HFFc6 (cell line): ENCODE measurements at regions not wholly inside any gene's neighbourhood (a gene's known extent, or its start where the extent isn't known, plus 50 kb on each side); places are given as distances from the start of the nearest gene placed in this dataset.

ENCODE experiments used
- DNase-seq: peaks from one replicate; pipeline ENCODE4 v3.0.0-alpha.2; 2018
- H3K27ac Mint-ChIP-seq: 2 replicates; pipeline ENCODE4 v1.8.0; 2020; ENCODE audit warnings: mild to moderate bottlenecking, mixed read lengths
- H3K27me3 Mint-ChIP-seq: 2 replicates; pipeline ENCODE4 v1.8.0; 2021; ENCODE audit warnings: mild to moderate bottlenecking, moderate library complexity, mixed read lengths; ENCODE audit not compliant: insufficient read depth
- H3K36me3 Mint-ChIP-seq: 2 replicates; pipeline ENCODE4 v1.8.0; 2021; ENCODE audit warnings: low read depth, mixed read lengths
- H3K4me1 Mint-ChIP-seq: 2 replicates; pipeline ENCODE4 v1.8.0; 2020; ENCODE audit warnings: low read depth, mixed read lengths
- H3K4me3 Mint-ChIP-seq: 2 replicates; pipeline ENCODE4 v1.8.0; 2020; ENCODE audit warnings: mild to moderate bottlenecking, moderate library complexity, mixed read lengths
- H3K9me3 Mint-ChIP-seq: 2 replicates; pipeline ENCODE4 v1.8.0; 2020; ENCODE audit warnings: mild to moderate bottlenecking, mixed read lengths
- TF ChIP-seq, protein P1 (sequence below): fragments of 200-600 bp; sonication (generic); IDR thresholded peaks from 2 replicates; pipeline ENCODE4 v1.5.0; 2021; ENCODE audit warnings: antibody characterized with exemption, mild to moderate bottlenecking

DNA sequence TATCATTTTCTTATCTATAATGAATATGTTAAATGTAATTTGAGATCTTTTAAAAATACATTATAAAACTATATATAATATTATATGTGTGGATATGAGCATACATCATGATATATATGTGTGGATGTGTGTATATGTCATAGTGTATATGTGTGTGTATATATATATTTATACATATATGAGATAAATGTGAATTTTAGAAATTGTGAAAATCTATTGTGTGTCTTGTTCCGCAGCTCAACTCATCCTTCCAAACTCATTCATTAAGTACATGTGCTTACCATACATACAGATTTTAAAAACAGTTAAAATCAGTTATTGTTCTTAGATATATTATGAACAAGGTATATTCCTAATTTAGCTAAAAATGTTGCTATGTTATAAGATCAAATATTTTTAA lies 435.2 kb upstream of the MIR17HG start:
- H3K27ac Mint-ChIP-seq, result no peak overlapping the region
- DNase-seq, result no peak
- H3K27me3 Mint-ChIP-seq, result no peaks in the 10 kb centered on the region; the same call in 1 of the 2 replicates
- no peaks in the 10 kb centered on the region for H3K4me1 Mint-ChIP-seq
- TF ChIP-seq, protein P1, sequence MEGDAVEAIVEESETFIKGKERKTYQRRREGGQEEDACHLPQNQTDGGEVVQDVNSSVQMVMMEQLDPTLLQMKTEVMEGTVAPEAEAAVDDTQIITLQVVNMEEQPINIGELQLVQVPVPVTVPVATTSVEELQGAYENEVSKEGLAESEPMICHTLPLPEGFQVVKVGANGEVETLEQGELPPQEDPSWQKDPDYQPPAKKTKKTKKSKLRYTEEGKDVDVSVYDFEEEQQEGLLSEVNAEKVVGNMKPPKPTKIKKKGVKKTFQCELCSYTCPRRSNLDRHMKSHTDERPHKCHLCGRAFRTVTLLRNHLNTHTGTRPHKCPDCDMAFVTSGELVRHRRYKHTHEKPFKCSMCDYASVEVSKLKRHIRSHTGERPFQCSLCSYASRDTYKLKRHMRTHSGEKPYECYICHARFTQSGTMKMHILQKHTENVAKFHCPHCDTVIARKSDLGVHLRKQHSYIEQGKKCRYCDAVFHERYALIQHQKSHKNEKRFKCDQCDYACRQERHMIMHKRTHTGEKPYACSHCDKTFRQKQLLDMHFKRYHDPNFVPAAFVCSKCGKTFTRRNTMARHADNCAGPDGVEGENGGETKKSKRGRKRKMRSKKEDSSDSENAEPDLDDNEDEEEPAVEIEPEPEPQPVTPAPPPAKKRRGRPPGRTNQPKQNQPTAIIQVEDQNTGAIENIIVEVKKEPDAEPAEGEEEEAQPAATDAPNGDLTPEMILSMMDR, result no peak
- no peak overlapping the region for H3K4me3 Mint-ChIP-seq
- no peaks in the 10 kb centered on the region; the same call in 1 of the 2 replicates for H3K9me3 Mint-ChIP-seq
- H3K36me3 Mint-ChIP-seq, result no peaks in the 10 kb centered on the region

DNA sequence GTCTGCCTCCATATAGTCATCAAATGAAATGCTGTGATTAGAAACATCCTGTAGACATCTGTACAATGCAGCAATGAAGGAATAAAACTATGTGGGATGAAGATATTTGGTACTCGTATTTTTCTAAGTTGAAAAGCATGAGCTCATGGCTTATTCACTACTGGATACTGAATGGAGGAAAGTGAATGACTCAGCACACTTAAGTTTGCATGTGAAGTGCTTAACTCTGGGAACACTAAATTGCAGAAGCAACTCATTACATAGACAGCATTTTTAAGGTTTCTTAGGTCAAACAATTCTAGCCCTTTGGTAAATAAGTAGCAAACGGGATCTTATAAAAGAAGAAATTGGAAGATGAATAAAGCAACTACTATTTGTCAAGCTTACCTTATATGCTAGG lies 429.0 kb upstream of the MIR17HG start:
- TF ChIP-seq, protein P1, result no peak
- peaks cover 10% of the 10 kb centered on the region; the same call in 1 of the 2 replicates for H3K9me3 Mint-ChIP-seq
- H3K4me3 Mint-ChIP-seq, result no peak overlapping the region
- no peak overlapping the region for H3K27ac Mint-ChIP-seq
- no peaks in the 10 kb centered on the region; the same call in none of the 2 replicates for H3K27me3 Mint-ChIP-seq
- H3K4me1 Mint-ChIP-seq, result no peaks in the 10 kb centered on the region
- no peaks in the 10 kb centered on the region for H3K36me3 Mint-ChIP-seq
- DNase-seq, result no peak

DNA sequence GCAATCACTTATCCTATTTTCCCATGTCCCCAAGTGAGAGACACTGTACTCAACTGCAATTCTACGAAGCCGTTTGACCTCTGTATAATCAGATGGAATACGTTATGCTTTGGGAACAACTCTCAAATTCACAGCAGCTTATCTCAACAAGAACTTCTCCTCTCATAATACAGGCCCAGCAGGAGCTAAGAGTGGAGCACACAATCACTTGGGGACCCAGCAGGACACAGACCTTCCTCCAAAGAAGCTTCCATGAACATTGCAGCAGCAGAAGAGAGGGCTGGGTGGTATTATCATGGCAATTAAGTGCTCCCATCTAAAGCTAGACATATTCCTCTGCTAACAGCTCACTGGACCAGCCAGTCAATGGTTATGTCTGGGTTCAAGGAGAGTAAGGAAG lies 428.3 kb upstream of the MIR17HG start:
- no peak for DNase-seq
- Mint-ChIP-seq H3K27me3 (no peaks in the 10 kb centered on the region; the same call in none of the 2 replicates), H3K4me3 (no peak overlapping the region), H3K27ac (no peak overlapping the region), H3K9me3 (peaks cover 10% of the 10 kb centered on the region; the same call in 1 of the 2 replicates), H3K36me3 (no peaks in the 10 kb centered on the region), H3K4me1 (no peaks in the 10 kb centered on the region)
- TF ChIP-seq, protein P1, result no peak

DNA sequence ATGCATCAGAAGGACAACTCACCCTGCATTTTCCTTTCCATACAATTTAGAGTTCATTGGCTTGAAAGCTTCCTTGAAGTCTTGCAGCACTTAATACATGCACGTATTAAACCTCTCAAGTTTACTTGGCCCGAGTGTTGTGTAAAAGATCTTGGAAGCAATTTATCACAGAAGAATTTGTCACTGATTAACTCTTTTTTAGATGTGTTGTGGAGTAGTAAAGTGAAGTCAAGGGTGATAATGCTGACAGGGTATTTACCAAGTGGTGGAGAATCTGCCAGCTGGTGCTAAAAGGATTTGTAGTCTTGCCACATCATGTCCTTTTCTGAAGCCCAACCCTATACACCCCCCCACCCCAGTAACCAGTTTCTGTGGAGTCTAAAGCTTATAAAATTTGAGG lies 421.0 kb upstream of the MIR17HG start:
- Mint-ChIP-seq H3K4me1 (no peaks in the 10 kb centered on the region), H3K27me3 (peaks cover 1% of the 10 kb centered on the region; the same call in 1 of the 2 replicates), H3K36me3 (no peaks in the 10 kb centered on the region; the same call in 1 of the 2 replicates), H3K27ac (no peak overlapping the region), H3K9me3 (peaks cover 21% of the 10 kb centered on the region), H3K4me3 (no peak overlapping the region)
- TF ChIP-seq, protein P1, result no peak
- no peak for DNase-seq

DNA sequence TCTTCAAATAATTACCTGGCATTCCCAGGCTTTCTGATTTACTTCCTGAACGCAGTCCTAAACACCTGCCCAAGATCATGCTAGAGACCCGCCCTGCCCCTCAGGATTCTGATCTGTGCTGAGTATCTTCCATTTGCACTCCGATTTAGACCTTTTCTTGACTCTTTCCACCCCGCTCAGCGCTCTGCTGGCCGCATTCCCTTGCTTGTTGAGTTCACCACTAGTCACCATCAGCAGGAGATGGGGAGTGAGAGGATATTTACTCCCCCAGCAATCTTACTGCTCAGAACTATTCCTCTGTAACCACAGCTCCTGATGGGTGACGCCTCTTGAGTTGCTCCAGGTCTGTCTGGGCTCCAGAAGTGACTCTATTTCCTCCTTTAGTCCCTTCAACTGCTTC lies 419.4 kb upstream of the MIR17HG start:
- no peak overlapping the region for H3K4me3 Mint-ChIP-seq
- H3K36me3 Mint-ChIP-seq, result no peaks in the 10 kb centered on the region; the same call in 1 of the 2 replicates
- TF ChIP-seq, protein P1, result no peak

More for the DNA sequence above, 419.4 kb upstream of the MIR17HG start:
- DNase-seq, result no peak
- peaks cover 21% of the 10 kb centered on the region for H3K9me3 Mint-ChIP-seq
- H3K4me1 Mint-ChIP-seq, result no peaks in the 10 kb centered on the region
- peaks cover 1% of the 10 kb centered on the region; the same call in 1 of the 2 replicates for H3K27me3 Mint-ChIP-seq
- H3K27ac Mint-ChIP-seq, result no peak overlapping the region
